ENCODE measurements at regions not wholly inside any gene's neighbourhood (a gene's known extent, or its start where the extent isn't known, plus 50 kb on each side); places are given as distances from the start of the nearest gene placed in this dataset.

- WGBS (ENCODE audit: extremely low coverage, insufficient read length, low lambda C conversion rate) = no CpG with 5 or more reads among the region's 15 CpGs
- peak overlapping the region in 1 of 2 experiments; percentile 38; a peak in 2 of 5 replicates for H3K4me3 Mint-ChIP-seq
- no peak overlapping the region for H4K5ac ChIP-seq (ENCODE audit: insufficient read length, low read depth, low read length)
Observed at GRCh38 chr4:8939160-8939839, 67.7 kb upstream of the HMX1 start.

More at GRCh38 chr4:8939160-8939839, 67.7 kb upstream of the HMX1 start:
- H3K79me1 ChIP-seq (ENCODE audit: insufficient read depth, low read depth, low read length, poor library complexity, severe bottlenecking) = no peaks in the 10 kb centered on the region
- no peak overlapping the region for H2AK5ac ChIP-seq (ENCODE audit: insufficient read length, low read length)
- no peak overlapping the region for H3K4ac ChIP-seq (ENCODE audit: low read depth, low read length)
- H3K9me3 ChIP-seq (ENCODE audit: control insufficient read depth, low read depth, low read length) = peaks cover 5% of the 10 kb centered on the region
- no peak overlapping the region for H2BK20ac ChIP-seq (ENCODE audit: low read depth, low read length, poor library complexity, severe bottlenecking)
- peaks cover 37 to 73% of the 10 kb centered on the region in 2 experiments for H3K9me3 Mint-ChIP-seq
- no peaks in the 10 kb centered on the region for H3K79me2 ChIP-seq (ENCODE audit: insufficient read depth, low read length)
- no peak overlapping the region for H2BK15ac ChIP-seq (ENCODE audit: low read depth, low read length)
- no peak overlapping the region for H3K18ac ChIP-seq (ENCODE audit: insufficient read length, low read depth, low read length)
- H3K4me1 Mint-ChIP-seq = peaks cover 0 to 7% of the 10 kb centered on the region in 2 experiments; a peak in 1 of 4 replicates
- H3T11ph ChIP-seq (ENCODE audit: low read length) = no peak overlapping the region
- H3K36me3 Mint-ChIP-seq (ENCODE audit: insufficient read depth in 1 of 3, low read depth in 3 of 3) = peaks cover 0 to 5% (median 3%) of the 10 kb centered on the region in 3 experiments; a peak in 3 of 7 replicates
- H3K27me3 ChIP-seq (ENCODE audit: insufficient read depth, low read length) = no peaks in the 10 kb centered on the region
- H2BK120ac ChIP-seq (ENCODE audit: low read depth, low read length, poor library complexity, severe bottlenecking) = no peak overlapping the region
- peaks cover 8% of the 10 kb centered on the region for H3K27me3 Mint-ChIP-seq (ENCODE audit: low read depth)
- no peak overlapping the region for H3K27ac Mint-ChIP-seq
- no peak for TF ChIP-seq CTCF (conservative IDR thresholded peaks at IDR 0.05)
- H3K23me2 ChIP-seq (ENCODE audit: insufficient read length, low read depth, low read length, poor library complexity, severe bottlenecking) = no peaks in the 10 kb centered on the region
- H3K14ac ChIP-seq (ENCODE audit: insufficient read depth, low read length) = no peak overlapping the region
- H3K4me1 ChIP-seq (ENCODE audit: insufficient read depth, low read length) = no peaks in the 10 kb centered on the region
- H3K9ac ChIP-seq (ENCODE audit: extremely low read depth, insufficient read length, low read length) = no peak overlapping the region
- no peaks in the 10 kb centered on the region for H4K20me1 ChIP-seq (ENCODE audit: control insufficient read depth, insufficient read depth, insufficient read length)
- no peak overlapping the region for H3K56ac ChIP-seq (ENCODE audit: insufficient read length, low read depth, low read length)
- no peak overlapping the region for H4K91ac ChIP-seq (ENCODE audit: insufficient read length, low read depth, low read length)
- H3K4me2 ChIP-seq (ENCODE audit: insufficient read depth, insufficient read length, low read length) = no peak overlapping the region
- no peak overlapping the region for H3K27ac ChIP-seq (ENCODE audit: insufficient read length, low read depth, low read length)
- no peak overlapping the region for H2BK12ac ChIP-seq (ENCODE audit: insufficient read length, low read depth, low read length)
- no peak overlapping the region for H4K8ac ChIP-seq (replicated peaks; ENCODE audit: insufficient read length, low read depth, low read length)
- H2AFZ ChIP-seq (ENCODE audit: low read length) = no peak overlapping the region
- H2BK5ac ChIP-seq (ENCODE audit: insufficient read length, low read length) = no peak overlapping the region
- no peak for DNase-seq
- H3K23ac ChIP-seq (ENCODE audit: insufficient read length, low read depth, low read length) = no peak overlapping the region

All from H9 (cell line).